Chondrocyte (in vitro differentiated cells): ENCODE measurements at regions not wholly inside any gene's neighbourhood (a gene's known extent, or its start where the extent isn't known, plus 50 kb on each side); places are given as distances from the start of the nearest gene placed in this dataset.

Experiments
- DNase-seq: peaks from one replicate; pipeline ENCODE4 v3.0.0; 2021; ENCODE audit warnings: mixed read lengths, low spot score
- H3K27ac Mint-ChIP-seq: one replicate; pipeline ENCODE4 v1.8.0; 2021; ENCODE audit warnings: mild to moderate bottlenecking, moderate library complexity, mixed read lengths; ENCODE audit not compliant: unreplicated experiment
- H3K27me3 Mint-ChIP-seq: 2 replicates; pipeline ENCODE4 v1.8.0; 2021; ENCODE audit warnings: low read depth, mixed read lengths
- H3K36me3 Mint-ChIP-seq: 2 replicates; pipeline ENCODE4 v1.8.0; 2021; ENCODE audit warnings: low read depth, mixed read lengths
- H3K4me1 Mint-ChIP-seq: 2 replicates; pipeline ENCODE4 v1.8.0; 2021; ENCODE audit warnings: low read depth, mild to moderate bottlenecking, mixed read lengths
- H3K4me3 Mint-ChIP-seq: one replicate; pipeline ENCODE4 v1.8.0; 2021; ENCODE audit warnings: mild to moderate bottlenecking, moderate library complexity, mixed read lengths; ENCODE audit not compliant: unreplicated experiment
- H3K9me3 Mint-ChIP-seq: 2 replicates; pipeline ENCODE4 v1.8.0; 2021; ENCODE audit warnings: low read depth, mixed read lengths
- TF ChIP-seq, protein P1 (sequence below): fragments of 200-600 bp; sonication (generic); IDR thresholded peaks from 2 replicates; pipeline ENCODE4 v1.5.0; 2021; ENCODE audit warnings: antibody characterized with exemption, mild to moderate bottlenecking, moderate library complexity

GRCh38 chr2:8243748-8244400 lies 438.0 kb upstream of the ID2 start:
- peaks cover 18% of the 10 kb centered on the region for H3K4me1 Mint-ChIP-seq
- H3K27me3 Mint-ChIP-seq, result no peaks in the 10 kb centered on the region
- H3K36me3 Mint-ChIP-seq, result no peaks in the 10 kb centered on the region
- H3K4me3 Mint-ChIP-seq, result no peak overlapping the region
- TF ChIP-seq, protein P1, sequence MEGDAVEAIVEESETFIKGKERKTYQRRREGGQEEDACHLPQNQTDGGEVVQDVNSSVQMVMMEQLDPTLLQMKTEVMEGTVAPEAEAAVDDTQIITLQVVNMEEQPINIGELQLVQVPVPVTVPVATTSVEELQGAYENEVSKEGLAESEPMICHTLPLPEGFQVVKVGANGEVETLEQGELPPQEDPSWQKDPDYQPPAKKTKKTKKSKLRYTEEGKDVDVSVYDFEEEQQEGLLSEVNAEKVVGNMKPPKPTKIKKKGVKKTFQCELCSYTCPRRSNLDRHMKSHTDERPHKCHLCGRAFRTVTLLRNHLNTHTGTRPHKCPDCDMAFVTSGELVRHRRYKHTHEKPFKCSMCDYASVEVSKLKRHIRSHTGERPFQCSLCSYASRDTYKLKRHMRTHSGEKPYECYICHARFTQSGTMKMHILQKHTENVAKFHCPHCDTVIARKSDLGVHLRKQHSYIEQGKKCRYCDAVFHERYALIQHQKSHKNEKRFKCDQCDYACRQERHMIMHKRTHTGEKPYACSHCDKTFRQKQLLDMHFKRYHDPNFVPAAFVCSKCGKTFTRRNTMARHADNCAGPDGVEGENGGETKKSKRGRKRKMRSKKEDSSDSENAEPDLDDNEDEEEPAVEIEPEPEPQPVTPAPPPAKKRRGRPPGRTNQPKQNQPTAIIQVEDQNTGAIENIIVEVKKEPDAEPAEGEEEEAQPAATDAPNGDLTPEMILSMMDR, result no peak
- H3K27ac Mint-ChIP-seq, result no peak overlapping the region
- no peak for DNase-seq
- H3K9me3 Mint-ChIP-seq, result peaks cover 9% of the 10 kb centered on the region

DNA sequence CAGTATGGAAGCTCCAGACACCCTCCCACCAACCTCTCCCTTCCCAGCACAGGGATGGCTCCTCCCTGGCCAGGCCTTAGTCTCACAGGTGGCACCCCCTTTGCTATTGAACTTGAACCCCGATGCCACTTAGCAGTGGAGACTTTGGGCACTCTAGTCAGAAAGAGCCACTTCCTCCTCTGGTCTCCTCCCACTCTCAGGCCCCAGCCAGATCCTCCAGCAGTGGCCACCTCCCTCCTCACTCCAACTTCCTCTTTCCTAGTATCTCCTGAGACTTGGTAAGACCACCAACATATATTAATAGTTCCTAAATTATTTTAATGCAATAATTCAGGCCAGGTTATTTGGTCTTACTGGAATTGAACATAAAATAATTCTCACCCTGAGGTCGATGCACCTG lies 437.2 kb upstream of the ID2 start:
- H3K27ac Mint-ChIP-seq, result no peak overlapping the region
- DNase-seq, result no peak
- no peaks in the 10 kb centered on the region for H3K36me3 Mint-ChIP-seq
- TF ChIP-seq, protein P1, result no peak
- H3K4me1 Mint-ChIP-seq, result peaks cover 20% of the 10 kb centered on the region
- H3K4me3 Mint-ChIP-seq, result no peak overlapping the region
- H3K27me3 Mint-ChIP-seq, result no peaks in the 10 kb centered on the region
- H3K9me3 Mint-ChIP-seq, result peaks cover 9% of the 10 kb centered on the region

GRCh38 chr2:8246137-8246536 lies 435.7 kb upstream of the ID2 start:
- no peak overlapping the region for H3K27ac Mint-ChIP-seq
- no peaks in the 10 kb centered on the region for H3K27me3 Mint-ChIP-seq
- TF ChIP-seq, protein P1, result no peak
- H3K9me3 Mint-ChIP-seq, result peaks cover 14% of the 10 kb centered on the region
- no peaks in the 10 kb centered on the region for H3K36me3 Mint-ChIP-seq
- no peak overlapping the region for H3K4me3 Mint-ChIP-seq
- DNase-seq, result no peak
- peaks cover 20% of the 10 kb centered on the region for H3K4me1 Mint-ChIP-seq

- no peaks in the 10 kb centered on the region for H3K36me3 Mint-ChIP-seq
- H3K27ac Mint-ChIP-seq, result peak overlapping the region; percentile 77
- DNase-seq, result no peak
- peaks cover 14% of the 10 kb centered on the region for H3K9me3 Mint-ChIP-seq
- no peak overlapping the region for H3K4me3 Mint-ChIP-seq
- H3K4me1 Mint-ChIP-seq, result peaks cover 20% of the 10 kb centered on the region
- TF ChIP-seq, protein P1, result no peak
- no peaks in the 10 kb centered on the region for H3K27me3 Mint-ChIP-seq
These were observed 433.8 kb upstream of the ID2 start for GRCh38 chr2:8247905-8248622.

GRCh38 chr2:8248623-8248957 lies 433.3 kb upstream of the ID2 start:
- Mint-ChIP-seq H3K36me3 (no peaks in the 10 kb centered on the region), H3K27ac (peak overlapping the region; percentile 77), H3K4me3 (no peak overlapping the region), H3K4me1 (peaks cover 20% of the 10 kb centered on the region), H3K27me3 (no peaks in the 10 kb centered on the region), H3K9me3 (peaks cover 11% of the 10 kb centered on the region)
- TF ChIP-seq, protein P1, result no peak
- no peak for DNase-seq
